Rectal smooth muscle tissue (tissue), 1 donor: ENCODE measurements at regions not wholly inside any gene's neighbourhood (a gene's known extent, or its start where the extent isn't known, plus 50 kb on each side); places are given as distances from the start of the nearest gene placed in this dataset.

ENCODE experiments used
- H3K27ac ChIP-seq: one replicate; pipeline ENCODE4 v1.7.0; 2013; ENCODE audit warnings: low read depth, low read length, inconsistent platforms
- H3K27me3 ChIP-seq: one replicate; pipeline ENCODE4 v1.7.0; 2013; ENCODE audit warnings: low read length; ENCODE audit not compliant: control insufficient read depth, insufficient read depth
- H3K36me3 ChIP-seq: one replicate; pipeline ENCODE4 v1.7.0; 2013; ENCODE audit warnings: low read length; ENCODE audit not compliant: control insufficient read depth, insufficient read depth
- H3K4me1 ChIP-seq: one replicate; pipeline ENCODE4 v1.7.0; 2013; ENCODE audit warnings: low read length; ENCODE audit not compliant: control insufficient read depth, insufficient read depth
- H3K4me3 ChIP-seq: one replicate; pipeline ENCODE4 v1.7.0; 2013; ENCODE audit warnings: low read length
- H3K9ac ChIP-seq: one replicate; pipeline ENCODE4 v1.7.0; 2013; ENCODE audit warnings: low read length

- Histone ChIP-seq H3K4me1 (no peaks in the 10 kb centered on the region), H3K36me3 (no peaks in the 10 kb centered on the region), H3K9ac (no peak overlapping the region), H3K27ac (no peak overlapping the region), H3K4me3 (no peak overlapping the region), H3K27me3 (no peaks in the 10 kb centered on the region)
These were observed 90.0 kb downstream of the FAM174B start for GRCh38 chr15:92565351-92566125.

GRCh38 chr15:92561754-92562153 is 93.8 kb downstream of the FAM174B start:
- Histone ChIP-seq H3K9ac (no peak overlapping the region), H3K27ac (no peak overlapping the region), H3K4me3 (no peak overlapping the region), H3K4me1 (no peaks in the 10 kb centered on the region), H3K27me3 (no peaks in the 10 kb centered on the region), H3K36me3 (no peaks in the 10 kb centered on the region)

- Histone ChIP-seq H3K27ac (no peak overlapping the region), H3K9ac (no peak overlapping the region), H3K27me3 (no peaks in the 10 kb centered on the region), H3K4me1 (no peaks in the 10 kb centered on the region), H3K36me3 (no peaks in the 10 kb centered on the region), H3K4me3 (no peak overlapping the region)
These were observed 102.3 kb downstream of the FAM174B start for GRCh38 chr15:92553317-92553716.

- H3K4me3 ChIP-seq = no peak overlapping the region
- H3K4me1 ChIP-seq = no peaks in the 10 kb centered on the region
- no peak overlapping the region for H3K27ac ChIP-seq
- H3K27me3 ChIP-seq = no peaks in the 10 kb centered on the region
- no peaks in the 10 kb centered on the region for H3K36me3 ChIP-seq
- no peak overlapping the region for H3K9ac ChIP-seq
These were observed 109.6 kb downstream of the FAM174B start for GRCh38 chr15:92545996-92546395.

- Histone ChIP-seq H3K9ac (no peak overlapping the region), H3K27me3 (no peaks in the 10 kb centered on the region), H3K4me3 (no peak overlapping the region), H3K4me1 (no peaks in the 10 kb centered on the region), H3K27ac (no peak overlapping the region), H3K36me3 (no peaks in the 10 kb centered on the region)
These were observed 114.0 kb downstream of the FAM174B start for GRCh38 chr15:92541291-92542200.

GRCh38 chr15:92538115-92538514 is 117.5 kb downstream of the FAM174B start:
- Histone ChIP-seq H3K36me3 (no peaks in the 10 kb centered on the region), H3K9ac (no peak overlapping the region), H3K27ac (no peak overlapping the region), H3K4me1 (no peaks in the 10 kb centered on the region), H3K27me3 (no peaks in the 10 kb centered on the region), H3K4me3 (no peak overlapping the region)

GRCh38 chr15:92533298-92533697 is 122.3 kb downstream of the FAM174B start:
- Histone ChIP-seq H3K36me3 (no peaks in the 10 kb centered on the region), H3K4me1 (no peaks in the 10 kb centered on the region), H3K27me3 (no peaks in the 10 kb centered on the region), H3K4me3 (no peak overlapping the region), H3K9ac (no peak overlapping the region), H3K27ac (no peak overlapping the region)

- Histone ChIP-seq H3K27me3 (no peaks in the 10 kb centered on the region), H3K36me3 (no peaks in the 10 kb centered on the region), H3K4me1 (peaks cover 5% of the 10 kb centered on the region), H3K4me3 (no peak overlapping the region), H3K9ac (no peak overlapping the region), H3K27ac (no peak overlapping the region)
These were observed 124.2 kb downstream of the FAM174B start for GRCh38 chr15:92531406-92531805.

GRCh38 chr15:92528736-92529135 is 126.8 kb downstream of the FAM174B start:
- H3K4me1 ChIP-seq = peaks cover 5% of the 10 kb centered on the region
- no peak overlapping the region for H3K27ac ChIP-seq

GRCh38 chr15:92527197-92527596 is 128.4 kb downstream of the FAM174B start:
- Histone ChIP-seq H3K27me3 (no peaks in the 10 kb centered on the region), H3K27ac (peak overlapping the region; percentile 74), H3K4me1 (peaks cover 5% of the 10 kb centered on the region), H3K9ac (no peak overlapping the region), H3K4me3 (no peak overlapping the region), H3K36me3 (no peaks in the 10 kb centered on the region)

More at GRCh38 chr15:92528736-92529135, 126.8 kb downstream of the FAM174B start:
- H3K36me3 ChIP-seq = no peaks in the 10 kb centered on the region
- no peaks in the 10 kb centered on the region for H3K27me3 ChIP-seq
- no peak overlapping the region for H3K9ac ChIP-seq
- H3K4me3 ChIP-seq = no peak overlapping the region

GRCh38 chr15:92525758-92526245 is 129.8 kb downstream of the FAM174B start:
- peaks cover 5% of the 10 kb centered on the region for H3K4me1 ChIP-seq
- H3K4me3 ChIP-seq = no peak overlapping the region
- no peak overlapping the region for H3K27ac ChIP-seq
- no peak overlapping the region for H3K9ac ChIP-seq
- H3K36me3 ChIP-seq = no peaks in the 10 kb centered on the region
- no peaks in the 10 kb centered on the region for H3K27me3 ChIP-seq

GRCh38 chr15:92524874-92525565 is 130.6 kb downstream of the FAM174B start:
- H3K27ac ChIP-seq = no peak overlapping the region
- H3K9ac ChIP-seq = no peak overlapping the region
- no peak overlapping the region for H3K4me3 ChIP-seq
- no peaks in the 10 kb centered on the region for H3K36me3 ChIP-seq
- peaks cover 5% of the 10 kb centered on the region for H3K4me1 ChIP-seq
- H3K27me3 ChIP-seq = no peaks in the 10 kb centered on the region
